ENCODE measurements at regions not wholly inside any gene's neighbourhood (a gene's known extent, or its start where the extent isn't known, plus 50 kb on each side); places are given as distances from the start of the nearest gene placed in this dataset.

DNA sequence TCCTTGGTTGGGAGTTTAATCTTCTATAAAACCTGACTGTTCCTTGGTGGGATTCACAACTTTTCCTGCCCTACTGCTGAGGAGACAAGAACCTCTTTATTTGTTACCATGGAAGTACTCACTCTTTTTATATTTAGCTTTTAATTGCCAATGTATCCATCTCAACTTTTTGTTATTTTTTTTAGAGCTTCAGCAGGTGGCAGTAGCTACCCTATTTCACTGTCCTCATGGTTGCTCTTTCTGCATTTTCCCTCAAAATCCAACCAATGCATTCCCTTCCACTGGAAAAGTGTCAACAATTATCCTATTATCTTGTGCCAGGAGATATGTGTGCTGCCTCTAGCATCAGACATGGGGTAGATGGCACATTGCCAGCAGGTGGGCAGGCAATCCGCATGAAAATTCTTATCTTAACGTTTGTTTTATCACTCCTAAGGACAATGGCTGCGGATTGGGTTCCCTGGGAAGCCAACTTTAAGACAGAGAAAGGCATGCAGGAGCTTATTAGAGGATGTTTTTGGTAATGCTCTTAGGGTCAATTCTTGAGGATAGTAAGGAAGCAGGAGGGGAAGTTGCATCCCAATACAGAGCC, 406.4 kb downstream of the SNAPC1 start:
- DNase-seq, result no peak

DNA sequence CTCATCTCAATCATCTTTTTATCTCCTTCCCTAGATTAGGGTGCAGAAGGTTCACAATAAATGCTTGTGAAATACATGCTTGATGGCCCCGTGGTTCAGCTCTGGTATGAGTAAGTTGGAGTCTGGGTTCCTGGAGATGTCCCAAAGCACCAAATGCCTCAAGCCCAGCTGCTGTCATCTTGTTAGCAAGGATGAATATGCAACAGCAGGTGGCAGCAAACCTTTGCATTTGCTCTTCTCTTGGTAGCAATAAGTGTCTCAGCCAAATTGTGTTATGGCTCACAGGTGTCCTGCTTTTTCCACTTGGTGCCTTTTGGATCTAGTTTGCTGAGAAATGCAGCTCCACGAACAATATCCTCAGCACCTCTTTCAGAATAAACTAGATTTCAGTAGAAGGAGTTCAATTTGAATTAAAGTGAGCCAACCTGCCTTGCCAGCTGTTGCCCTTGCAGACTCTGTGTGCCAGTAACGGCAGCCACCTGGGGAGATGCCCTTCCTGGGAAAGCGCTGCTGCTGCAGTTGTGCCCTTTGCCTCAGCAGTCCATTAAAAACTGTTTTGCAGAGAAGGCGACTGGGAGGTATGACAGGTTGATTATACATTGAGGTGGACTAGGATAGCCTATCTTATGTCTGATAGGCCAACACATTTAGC, 417.3 kb downstream of the SNAPC1 start:
- DNase-seq, result peak; percentile 25

DNA sequence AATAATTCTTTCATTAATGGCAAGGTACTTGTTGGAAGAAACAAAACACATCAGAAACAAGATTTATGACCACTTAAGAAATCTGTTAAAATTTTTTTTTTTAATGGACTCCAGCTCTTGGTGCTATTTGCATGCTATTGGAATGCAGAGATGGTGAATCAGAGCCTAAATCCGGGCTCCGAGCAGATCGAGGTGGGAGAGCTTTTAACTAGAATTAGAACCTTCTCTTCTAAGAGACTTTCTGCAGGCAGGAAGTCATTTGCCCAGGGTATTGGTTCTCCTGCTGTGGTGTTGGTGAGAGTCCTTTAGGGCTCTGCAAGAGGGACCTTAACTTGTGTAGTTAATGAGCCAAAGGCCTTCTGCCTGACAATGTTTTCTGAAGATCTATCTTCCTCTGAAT, 419.4 kb downstream of the SNAPC1 start:
- no peak for DNase-seq

DNA sequence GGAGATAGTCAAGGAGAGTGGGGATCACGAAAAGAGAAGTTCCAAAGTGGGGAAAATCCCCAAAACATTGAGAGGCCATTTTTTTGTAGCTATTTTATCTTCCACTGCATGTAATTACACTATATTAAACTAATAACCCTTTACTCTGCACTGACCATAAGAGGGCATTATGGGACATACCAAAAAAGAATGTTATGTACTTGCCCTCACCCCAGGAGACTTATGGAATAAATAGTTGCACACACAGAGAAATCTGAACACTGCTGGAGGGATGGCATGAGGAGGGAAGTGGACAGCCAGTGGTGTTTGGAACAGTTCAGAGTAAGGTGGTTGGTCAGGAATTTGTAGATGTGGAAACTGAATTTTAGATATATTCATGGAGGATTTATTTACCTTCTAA, 422.9 kb downstream of the SNAPC1 start:
- DNase-seq, result no peak

DNA sequence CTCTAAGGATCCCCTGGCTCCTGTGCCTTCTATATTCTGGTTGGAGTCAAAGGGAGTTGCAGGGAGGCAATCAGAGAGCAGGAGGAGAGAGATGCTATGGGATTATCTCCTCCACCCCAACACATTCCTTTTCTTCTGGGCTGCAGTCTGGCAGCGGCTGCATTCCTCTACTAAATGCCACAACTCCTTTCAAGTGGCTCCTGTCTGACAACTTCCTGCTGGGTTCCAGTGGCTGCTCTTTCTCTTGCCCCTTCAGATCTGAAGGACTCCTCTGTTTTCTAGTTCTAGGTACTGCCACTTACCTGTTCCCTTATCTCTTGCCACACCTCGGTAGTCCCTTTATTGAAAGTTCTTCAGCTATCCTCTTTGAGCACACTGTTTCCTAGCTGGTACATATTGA, 425.0 kb downstream of the SNAPC1 start:
- DNase-seq, result no peak

DNA sequence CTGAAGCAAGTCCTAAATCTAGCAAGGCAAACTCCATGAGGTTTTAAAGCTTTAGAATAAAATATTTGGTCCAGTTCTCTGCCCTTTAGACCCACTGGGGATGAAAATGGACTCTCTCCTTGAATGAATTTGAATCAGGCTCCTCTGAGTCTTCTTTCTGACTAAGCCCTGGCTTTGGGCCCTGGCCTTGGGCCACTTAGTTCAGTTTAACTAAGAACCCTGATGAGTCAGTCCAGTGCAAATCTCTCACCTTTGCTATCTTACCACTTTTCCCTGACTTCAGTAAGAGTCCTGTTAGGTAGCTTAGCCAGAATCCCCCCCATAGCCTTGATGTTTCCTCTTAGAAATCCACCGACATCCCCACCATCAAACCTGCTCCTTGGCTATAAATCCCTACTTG, 427.5 kb downstream of the SNAPC1 start:
- no peak for DNase-seq

DNA sequence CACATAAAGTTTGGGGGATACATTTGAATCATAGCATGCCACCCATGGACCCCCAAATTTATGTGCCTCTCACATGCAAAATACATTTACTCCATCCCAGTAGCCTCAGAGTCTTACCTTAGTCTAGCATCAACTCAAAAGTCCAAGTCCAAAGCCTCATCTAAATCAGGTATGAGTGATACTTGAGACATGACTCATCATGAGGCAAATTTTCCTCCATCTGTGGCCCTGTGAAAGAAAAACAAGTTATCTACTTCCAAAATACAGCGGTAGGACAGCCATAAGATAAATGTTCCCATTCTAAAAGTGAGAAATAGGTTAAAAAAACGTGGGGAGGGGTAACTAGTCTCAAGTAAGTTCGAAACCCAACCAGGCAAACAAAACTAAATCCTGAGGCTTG, 444.2 kb downstream of the SNAPC1 start:
- DNase-seq, result no peak

DNA sequence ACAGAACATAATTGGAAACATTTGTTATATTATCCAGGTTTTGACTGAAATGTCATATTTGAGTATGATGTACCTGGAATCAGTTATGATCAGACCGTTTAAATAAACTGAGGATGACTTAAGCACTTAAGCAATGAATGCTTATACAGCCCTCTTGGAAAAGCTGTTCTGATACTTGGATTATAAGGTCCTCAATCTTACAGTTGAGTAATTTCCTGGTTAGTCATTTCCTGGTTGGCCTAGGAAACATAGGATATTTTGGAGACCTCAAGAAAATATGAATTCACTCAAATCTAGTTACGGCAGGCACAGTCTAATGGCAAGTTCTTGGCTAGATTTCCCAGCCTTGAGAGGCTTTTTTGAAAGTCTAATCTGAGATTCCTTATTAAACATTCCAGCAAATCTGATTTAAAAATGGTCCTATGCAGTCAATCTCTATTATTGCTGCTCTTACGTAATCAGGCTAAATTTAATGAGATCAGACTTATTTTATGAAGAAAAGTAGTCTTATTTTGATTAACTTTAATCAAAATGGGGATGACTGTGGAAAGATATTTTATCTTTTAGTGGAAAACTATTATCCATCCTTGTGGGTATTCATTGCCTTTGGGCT, 447.2 kb downstream of the SNAPC1 start:
- DNase-seq, result no peak

DNA sequence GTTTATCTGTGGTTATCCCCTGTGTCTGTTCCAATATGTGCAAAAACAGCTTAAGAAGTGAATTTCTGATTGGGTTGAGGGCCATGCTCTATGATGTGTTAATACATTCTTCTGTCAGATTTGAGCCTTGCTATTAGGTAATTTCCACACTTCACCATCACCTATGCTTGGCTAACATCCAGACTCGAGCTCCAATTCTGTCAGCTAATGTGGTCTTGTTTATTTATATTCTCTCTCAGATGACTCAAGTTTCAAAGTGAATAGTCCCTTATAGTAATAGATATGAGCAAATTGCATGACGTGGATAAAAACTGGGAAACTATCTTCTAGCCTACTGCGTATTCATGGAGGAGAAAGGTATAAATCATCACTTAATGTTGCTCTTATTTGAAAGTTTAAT, 451.3 kb downstream of the SNAPC1 start:
- DNase-seq, result no peak

DNA sequence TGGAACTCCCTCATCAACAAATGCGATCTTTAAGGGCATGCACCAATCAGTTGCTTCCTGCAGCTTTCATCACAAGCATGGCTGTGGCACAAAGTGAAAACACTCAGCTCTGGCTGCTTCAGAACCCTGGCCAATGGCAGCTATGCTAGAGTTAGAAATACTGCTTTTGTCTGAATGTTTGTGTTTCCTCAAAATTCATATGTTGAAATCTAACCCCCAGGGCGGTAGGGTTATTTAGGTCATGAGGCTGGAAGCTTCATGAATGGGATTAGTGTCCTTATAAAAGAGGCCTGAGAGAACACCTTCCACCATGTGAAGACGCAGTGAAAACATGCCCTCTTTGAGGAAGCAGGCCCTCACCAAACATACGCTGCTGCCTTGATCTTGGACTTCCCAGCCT, 453.9 kb downstream of the SNAPC1 start:
- DNase-seq, result no peak

DNA sequence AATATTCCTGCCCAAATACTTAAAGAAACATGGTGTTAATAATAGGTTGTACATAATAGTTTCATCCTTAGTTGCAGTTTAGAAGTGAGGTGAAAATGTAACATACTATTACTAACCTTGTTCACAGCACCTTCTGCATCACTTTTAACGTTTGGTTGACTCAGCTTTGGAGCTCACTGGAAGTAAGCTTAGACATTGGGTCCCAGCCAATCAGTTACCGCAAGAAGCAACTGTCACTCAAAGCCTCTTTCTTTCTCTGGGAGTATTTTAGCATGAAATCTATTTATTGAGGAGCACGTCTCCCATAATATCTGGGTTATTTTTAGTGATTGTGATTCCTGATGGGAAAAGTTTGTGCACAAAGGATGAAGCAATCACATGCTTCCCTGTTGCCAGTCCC, 472.6 kb downstream of the SNAPC1 start:
- DNase-seq, result no peak

DNA sequence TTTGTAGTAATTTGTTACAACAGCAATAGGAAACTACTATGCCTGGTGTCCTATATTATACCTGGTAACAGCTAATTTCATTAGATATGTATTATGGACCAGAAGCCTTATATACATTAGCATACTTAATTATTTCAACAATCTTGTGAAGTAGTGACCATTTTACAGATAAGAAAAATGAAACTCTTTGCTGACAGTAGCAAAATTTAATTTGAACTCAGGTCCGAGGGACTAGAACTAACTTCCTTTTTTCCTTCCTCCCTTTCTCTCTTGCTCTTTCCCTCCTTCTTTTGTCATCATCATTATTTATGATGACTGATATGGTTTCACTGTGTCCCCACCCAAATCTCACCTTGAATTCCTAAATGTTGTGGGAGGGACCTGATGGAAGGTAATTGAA, 482.0 kb downstream of the SNAPC1 start:
- DNase-seq, result no peak

DNA sequence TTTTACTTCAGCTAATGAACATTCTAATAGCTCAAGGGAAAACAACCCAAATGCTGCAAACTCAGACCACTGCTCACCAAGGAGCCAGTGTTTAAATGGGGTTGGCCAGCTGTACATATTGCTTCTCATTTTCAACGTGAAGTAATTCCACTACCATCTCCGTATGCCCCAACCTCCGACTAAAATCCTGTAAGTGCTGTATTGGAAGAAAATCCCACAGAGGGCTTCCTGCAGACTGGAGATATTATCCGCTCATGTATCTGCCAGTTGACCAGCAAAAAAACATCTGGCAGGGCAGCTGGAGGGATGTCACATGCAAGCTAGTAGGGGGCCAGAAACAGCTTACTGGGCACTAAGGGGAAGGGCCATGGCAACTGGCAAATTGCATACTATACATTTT, 485.0 kb downstream of the SNAPC1 start:
- no peak for DNase-seq

DNA sequence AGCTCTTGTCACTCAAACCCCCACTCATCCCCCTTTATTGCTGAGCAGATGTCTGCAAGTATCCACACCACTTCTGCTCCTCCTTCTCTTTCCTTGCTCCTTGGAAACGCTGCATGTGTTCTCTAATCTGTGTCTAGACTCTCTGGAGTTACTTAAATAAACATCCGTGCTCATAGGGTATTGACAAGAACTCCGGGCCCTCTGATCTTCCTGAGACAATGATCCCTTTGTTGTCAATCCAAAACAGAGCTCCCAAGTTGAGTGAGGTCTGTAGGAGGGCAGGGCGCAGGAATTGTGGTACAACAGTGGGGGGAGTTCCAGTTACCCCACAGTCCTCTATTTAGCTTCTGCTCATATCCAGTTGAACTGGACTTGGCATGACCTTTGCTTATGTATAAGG, 489.0 kb downstream of the SNAPC1 start:
- no peak for DNase-seq

DNA sequence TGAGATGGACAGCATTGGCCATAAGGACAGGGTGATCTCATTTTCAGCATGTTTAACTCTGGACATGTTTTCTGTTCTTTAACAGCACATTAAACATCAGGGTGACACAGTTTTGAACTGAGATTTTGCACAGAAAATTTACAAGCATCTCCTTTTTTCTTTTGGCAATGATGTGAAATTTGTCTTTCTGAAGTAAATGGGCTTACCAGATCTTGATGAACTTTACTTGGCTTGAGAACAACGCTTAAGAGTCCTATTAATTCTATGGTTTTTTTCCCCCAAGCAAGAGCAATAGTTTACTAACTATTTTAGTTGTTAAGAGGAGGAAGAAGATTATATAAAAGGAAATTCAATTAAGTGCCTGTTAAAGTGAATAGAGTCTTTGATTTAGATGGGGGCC, 491.0 kb downstream of the SNAPC1 start:
- DNase-seq, result no peak

DNA sequence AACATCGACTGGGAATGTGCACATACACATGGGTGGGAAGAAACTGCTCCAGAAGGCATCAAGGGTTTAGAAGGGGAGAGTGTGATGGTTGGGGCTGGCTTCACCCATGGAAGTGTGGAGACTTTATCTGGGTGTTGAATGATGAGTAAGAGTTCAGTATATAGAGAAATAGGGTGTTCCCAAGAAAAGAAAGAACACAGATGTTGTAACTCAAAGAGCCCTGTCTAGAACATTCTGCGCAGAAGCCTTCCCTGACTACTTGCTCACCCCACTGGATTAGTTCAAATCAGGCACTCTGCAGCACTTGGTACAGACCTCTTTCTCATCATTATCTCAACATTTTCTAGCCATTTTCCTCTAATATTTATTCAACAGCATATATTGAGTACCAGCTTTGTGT, 491.7 kb downstream of the SNAPC1 start:
- DNase-seq, result no peak

DNA sequence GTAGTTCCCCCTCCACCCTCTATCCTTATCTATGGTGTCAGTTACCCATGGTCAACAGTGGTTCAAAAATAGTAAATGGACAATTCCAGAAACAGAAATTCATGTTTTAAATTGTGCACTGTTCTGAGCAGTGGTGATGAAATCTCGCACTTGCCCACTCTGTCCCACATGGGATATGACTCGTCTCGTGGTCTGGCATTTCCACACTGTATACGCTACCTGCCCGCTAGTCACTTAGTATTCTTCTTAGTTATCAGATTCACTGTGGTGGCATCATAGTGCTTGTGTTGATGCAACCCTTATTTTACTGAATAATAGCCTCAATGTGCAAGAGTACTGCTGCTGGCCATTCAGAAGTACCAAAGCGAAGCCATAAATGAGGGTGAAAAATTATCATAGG, 507.0 kb downstream of the SNAPC1 start:
- peak; percentile 2 for DNase-seq

DNA sequence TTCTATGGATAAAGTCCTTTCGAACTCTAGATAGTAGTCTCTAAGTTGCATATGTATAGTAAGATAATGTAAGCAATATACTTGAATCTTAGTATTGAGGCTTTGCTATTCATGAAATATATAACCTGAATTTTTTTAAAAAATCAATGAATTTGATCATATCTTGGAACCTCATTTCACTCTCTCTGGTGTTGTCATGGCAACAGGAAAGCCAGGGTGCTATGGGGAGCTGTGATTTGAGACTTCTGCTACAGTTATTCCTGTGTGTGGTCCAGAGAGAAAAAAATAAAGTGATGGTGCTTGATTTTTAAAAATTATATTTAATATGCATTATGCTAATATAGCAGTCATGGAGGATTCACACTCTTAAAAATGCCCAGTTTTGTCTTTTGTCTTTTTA, 508.0 kb downstream of the SNAPC1 start:
- DNase-seq, result no peak

DNA sequence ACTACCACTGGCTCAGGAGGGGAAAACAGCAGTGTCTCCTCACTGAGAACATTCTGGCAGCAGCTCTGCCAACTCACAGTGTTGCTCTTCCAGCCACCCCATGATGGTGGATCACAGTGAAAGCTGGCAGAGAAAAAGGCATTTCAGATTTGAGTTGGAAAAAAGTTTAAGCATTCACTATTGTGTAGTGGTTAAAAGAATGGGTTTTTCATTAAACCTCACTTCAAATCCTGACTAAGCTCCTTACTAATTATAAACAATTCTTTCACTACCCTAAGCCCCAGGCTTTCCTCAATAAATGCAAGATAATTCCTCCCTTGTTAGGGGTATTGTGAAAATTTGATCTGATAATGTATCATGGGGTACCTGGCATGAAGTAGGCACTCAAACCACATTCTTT, 518.1 kb downstream of the SNAPC1 start:
- no peak for DNase-seq

DNA sequence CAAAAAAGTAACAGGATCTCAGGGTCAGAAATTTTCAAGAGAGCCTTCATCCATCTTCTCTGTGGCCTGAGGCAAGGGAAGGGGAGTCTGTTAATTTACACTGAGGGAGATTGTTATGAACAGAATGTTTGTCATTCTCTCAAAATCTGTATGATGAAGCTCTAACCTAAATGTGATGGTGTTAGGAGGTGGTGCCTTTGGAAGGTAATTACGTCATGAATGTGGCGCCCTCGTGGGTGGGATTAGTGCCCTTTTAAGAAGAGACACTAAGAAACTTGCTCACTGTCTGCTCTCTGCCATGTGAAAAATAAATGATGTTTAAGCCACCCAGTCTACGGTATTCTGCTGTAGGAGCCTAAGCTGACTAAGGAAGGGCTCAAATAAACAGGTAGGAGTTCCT, 521.6 kb downstream of the SNAPC1 start:
- DNase-seq, result no peak

DNA sequence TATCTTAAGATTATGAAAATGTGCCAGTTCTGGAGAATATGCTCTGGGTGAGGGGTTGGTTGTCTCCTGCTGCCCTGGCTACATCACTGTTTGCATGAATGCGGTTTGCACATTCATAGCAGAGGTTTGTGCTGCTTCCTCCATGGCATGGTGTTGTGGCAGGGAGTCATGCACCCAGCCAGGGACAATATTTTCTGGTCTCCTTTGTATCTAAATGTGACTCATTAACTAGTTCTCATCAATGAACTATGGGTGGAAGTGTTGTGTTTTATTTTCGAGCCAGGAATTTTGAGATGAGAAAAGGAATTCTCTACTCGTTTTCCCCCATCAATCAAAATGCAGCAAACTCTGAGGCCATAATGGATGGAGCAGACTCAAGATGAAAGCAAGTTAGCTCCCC, 527.3 kb downstream of the SNAPC1 start:
- DNase-seq, result no peak

DNA sequence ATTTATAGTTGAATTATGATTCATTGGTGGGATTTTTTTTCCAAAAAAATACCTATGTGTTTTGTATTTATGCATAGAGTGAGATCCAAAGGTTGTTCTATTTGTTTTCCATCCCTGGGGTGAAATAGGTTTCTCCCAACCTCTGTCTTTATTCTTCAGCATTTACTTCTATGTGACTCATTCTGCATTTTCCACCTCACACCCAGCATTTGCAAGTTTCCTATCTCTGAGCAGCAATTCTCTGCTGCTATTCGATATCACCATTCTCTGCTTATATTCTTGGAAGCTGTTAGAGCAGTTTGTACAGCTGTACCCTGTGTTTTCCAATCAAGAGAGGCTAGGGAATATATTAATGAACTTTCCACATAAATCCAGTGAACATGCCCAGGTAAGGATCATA, 538.9 kb downstream of the SNAPC1 start:
- DNase-seq, result no peak

DNA sequence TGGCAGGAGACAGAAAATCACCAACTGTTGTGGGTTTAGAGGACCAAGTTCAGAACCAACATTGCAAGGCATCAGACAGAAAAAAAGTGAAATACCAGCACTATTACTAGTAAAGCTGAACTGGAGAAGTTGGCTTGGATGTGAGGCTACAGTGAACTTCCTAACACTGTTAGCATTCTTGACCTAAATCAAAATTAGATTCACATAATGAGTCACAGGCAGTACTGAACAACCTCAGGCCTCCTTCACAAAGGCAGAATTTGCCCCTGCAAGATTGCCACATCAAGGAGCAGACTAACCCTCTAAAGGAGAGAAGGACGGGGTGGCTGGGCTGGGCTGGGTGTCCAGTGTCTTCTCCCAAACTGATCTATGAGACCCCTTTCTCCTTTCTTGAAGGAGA, 539.7 kb downstream of the SNAPC1 start:
- DNase-seq, result no peak

DNA sequence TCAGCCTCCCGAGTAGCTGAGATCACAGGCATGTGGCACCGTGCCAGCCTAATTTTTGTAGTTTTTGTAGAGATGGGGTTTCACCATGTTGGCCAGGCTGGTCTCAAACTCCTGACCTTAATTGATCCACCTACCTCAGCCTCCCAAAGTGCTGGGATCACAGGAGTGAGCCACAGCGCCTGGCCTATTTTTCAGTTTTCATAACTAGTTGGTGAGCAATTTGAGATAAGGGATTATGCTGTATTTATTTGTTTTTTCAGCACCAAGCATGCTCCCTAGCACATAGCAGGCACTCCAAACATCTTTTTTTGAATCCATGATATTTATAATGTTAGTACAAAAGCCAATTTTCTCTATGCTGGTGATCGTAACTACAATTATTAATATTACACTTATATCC, 541.2 kb downstream of the SNAPC1 start:
- no peak for DNase-seq

DNA sequence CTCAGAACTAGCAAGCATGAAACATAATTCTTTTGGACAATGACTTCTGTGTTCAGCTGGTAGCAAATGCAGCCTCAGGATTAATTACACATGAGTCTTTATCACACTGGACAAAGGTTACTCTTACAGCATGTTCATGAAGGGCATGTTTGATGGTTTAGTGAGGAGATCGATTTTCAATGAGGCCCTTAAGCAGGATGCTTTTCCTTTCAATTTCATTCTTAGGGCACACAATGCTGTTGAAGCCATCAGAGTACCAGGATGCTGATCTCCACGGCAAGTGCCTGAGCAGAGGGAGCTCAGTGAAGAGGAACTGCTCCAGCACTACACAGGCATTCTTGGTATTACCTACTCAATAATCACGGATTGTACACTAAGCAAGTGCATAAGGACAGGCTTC, 542.0 kb downstream of the SNAPC1 start:
- DNase-seq, result no peak
